HG03571 (cell line): ENCODE measurements at regions not wholly inside any gene's neighbourhood (a gene's known extent, or its start where the extent isn't known, plus 50 kb on each side); places are given as distances from the start of the nearest gene placed in this dataset.

Experiments used
- ATAC-seq: cut with Tn5 transposase; IDR thresholded peaks from one replicate; pipeline ENCODE4 v1.9.1; 2021; ENCODE audit not compliant: unreplicated experiment

DNA sequence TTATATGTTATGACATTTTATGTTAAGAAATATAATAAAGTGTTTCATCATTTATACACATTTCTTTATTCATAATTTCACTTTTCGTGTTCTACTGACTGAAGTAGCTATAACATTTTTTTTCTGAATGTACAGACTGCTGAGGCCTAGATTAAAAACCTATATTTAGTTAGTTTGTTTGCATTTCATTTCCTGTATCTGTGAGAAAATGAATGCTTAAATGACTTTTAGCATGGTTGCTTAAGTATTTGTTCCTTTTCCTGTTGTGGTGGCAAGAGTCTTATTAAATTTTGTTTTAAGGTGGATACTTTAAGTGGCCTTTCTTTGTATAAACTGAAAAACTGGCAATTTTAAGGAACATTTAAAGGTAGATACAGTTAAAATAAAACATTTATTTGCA is 779.7 kb upstream of the MAN1A1 start:
- no peak for ATAC-seq

DNA sequence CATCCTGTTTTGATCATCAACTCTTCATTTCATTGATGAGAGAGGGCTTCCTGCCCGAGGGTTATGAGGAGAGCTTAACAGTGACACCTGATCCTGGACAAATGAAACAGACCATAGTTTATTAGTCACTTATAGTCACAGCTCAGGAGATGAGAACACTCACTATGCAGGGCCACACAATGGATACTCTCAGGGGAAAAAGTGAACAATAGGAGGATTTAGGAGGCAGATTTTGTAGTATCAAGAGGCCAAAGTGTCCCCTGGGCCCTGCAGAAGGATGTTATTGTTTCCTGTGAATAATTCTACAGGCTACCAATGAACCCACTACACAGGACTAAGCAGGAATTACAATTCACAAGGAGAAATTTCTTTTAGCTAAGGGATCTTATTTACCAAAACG is 772.8 kb upstream of the MAN1A1 start:
- ATAC-seq = no peak

DNA sequence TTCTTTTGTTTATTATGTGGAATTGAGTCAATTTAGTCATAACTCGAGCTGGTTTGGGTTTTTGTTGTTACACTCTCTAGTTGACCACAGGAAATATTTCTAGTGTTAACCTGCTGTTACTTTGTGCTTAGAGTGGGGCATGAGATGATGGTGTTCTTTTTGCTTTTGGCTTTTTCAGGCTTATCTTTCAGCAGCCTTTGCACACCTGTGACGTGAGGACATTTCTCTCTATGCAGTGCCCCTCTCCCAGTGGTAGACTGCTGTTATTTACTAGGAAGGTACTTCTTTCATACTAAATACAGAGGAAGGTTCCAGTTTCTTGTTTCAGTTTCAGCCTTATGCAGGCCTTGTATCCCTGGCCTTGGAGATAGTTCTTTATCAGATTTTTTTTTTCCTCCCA is 766.8 kb upstream of the MAN1A1 start:
- no peak for ATAC-seq

DNA sequence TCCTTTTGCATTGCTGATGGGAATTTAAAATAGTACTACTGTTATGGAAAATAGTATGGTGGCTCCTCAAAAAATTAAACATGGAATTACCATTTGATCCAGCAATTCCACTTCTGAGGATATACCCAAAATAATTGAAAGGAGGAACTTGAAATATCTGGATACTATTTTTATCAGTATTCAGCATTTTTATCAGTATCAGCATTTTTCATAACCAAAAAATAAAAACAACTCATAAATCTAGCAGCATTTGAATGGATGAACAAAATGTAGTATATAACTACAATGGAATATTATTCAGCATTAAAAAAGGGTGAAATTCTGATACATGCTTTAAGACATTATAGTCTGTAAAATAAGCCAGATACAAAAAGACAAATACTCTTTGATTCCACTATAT is 763.4 kb upstream of the MAN1A1 start:
- no peak for ATAC-seq

DNA sequence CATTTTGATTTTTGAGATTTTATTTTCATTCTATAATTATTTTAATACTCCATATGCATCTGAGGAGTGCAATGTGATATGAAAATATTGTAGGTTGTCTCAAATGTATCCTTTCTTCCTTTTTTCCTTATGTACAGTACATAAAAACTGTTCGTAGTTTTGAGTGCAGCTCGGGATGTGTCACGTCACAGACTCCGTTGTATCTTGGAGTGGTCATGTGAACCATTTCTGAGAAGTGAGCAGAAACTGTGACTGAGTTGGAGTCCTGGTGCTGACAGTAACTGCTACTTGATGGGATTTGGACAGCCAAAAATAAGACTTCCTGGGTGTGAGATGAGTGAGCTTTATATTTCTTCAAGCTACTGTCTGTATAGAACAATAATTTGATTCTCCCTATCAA is 761.4 kb upstream of the MAN1A1 start:
- no peak for ATAC-seq

DNA sequence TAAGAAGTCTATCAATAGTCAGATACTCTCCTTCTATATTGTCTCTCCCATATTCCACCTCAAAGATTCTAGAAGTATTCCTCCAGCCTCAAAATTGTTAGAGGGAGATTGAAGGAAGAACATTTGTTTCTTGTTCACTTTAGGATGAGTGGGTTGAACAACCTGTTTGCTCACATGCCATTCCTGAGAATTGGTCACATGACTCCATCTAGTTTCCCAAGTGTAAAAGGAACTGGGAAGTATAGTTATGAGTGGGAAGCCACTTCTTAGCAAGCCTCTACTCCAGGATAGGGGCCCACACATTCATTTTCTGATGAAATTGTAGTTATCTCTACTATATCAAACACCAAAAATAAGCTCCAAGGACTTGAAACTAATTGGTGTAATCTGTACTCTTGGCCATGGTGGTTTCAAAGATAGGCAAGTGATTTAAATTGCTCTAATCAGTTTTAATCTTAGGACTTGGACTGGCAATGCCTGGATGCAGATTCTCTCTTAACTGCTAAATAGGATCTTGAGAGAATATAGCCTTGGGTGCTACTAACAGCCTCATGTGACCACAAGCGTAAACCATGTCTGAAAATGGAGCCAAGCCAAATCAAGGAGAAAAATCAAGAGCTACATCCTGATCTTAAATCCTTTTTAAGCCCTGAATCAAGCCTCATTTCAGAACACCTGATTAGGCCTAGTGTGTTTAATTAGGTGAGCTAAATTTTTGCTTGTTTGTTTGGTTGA is 758.7 kb upstream of the MAN1A1 start:
- ATAC-seq = no peak

DNA sequence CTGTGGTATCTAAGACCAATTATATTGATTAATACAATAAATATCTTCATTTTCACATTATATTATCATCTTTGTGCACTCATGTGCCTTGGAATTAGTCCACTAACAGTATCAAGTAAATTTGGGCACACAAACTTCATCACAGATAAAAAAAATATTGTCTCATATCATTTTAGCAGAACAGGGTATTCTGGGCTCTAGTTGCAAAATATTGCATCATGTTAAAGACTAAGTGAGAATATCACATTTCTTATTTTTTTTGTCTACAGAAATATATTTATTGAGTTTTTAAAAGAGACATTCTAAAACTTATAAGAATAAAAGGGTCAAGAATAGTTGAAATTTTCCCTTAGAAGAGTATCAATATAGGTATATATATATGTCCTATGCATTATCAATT is 754.1 kb upstream of the MAN1A1 start:
- ATAC-seq = no peak

DNA sequence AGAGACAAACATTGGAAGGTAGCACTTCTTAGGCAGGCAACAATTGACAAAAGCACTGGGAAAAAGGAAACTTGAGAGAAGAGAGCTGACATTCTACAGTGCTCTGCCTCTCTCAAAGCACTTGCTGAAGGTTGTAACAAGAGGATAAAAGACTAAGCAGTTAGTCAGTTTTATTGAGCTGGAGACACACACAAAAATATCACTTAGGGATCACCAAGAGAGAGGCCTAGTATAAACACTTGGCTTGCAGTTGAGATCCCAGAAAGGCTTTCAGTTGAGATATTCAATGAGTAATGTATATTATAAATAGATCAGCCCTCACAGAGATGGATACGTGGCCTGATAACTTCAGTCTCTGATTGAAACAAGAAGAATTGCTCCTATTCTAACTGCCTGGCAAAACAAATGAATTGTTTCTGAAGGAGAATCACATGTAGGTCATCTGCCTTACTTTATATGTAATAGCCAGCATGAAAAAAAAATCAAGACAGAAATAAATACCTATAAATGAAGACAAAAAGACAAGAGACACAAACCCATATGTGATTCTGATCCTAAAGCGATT is 747.2 kb upstream of the MAN1A1 start:
- ATAC-seq = no peak

DNA sequence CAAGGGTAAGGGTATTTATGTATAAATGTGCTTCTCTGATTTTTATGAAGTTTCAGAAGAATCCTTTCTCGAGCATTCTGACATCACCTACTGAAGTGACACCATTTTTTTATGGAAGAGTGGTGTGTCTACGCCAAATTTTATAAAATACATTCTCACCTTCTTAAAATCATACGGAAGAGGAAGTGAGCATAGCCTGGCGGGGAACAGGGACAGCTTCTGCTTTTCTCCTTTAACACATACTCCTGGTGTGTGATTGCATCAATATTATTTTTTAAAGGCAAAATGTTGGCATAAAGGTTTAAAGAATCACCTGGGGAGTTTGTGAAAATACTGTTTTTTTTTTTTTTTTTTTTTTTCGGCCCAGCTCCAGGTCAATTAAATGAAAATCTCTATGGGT is 733.6 kb upstream of the MAN1A1 start:
- no peak for ATAC-seq

DNA sequence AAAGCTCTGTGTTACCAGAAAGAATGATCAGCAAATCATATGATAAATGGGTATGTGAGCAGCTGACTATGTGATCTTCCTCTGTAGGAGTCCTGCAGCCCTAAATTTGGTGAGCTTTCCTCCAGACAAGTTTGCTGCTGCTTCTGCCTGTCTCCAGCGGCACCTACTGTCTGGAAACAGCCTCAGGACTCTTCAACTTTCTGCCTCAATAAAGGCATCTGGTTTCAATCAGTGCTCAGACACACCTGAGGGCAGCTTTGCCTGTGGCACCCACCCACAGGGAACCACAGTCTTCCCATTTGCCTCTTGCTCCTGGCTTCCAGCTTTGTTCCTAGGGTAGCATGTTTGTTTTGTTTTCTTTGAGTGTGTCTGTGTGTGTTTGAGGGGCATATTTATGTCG is 727.9 kb upstream of the MAN1A1 start:
- ATAC-seq = no peak

DNA sequence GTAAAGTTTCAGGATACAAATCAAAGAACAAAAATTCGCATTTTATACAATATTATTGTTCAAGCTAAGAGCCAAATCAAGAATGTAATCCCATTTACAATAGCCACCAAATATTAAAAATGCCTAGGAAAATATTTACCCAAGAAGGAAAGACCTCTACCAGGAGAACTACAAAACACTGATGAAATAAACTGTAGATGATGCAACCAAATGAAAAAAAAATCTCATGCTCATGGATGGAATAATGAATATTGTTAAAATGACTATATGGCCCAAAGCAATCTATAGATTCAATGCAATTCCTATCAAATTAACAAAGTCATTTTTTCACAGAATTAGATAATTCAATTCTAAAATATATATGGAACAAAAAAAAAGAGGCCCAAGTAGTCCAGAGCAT is 708.8 kb upstream of the MAN1A1 start:
- no peak for ATAC-seq

DNA sequence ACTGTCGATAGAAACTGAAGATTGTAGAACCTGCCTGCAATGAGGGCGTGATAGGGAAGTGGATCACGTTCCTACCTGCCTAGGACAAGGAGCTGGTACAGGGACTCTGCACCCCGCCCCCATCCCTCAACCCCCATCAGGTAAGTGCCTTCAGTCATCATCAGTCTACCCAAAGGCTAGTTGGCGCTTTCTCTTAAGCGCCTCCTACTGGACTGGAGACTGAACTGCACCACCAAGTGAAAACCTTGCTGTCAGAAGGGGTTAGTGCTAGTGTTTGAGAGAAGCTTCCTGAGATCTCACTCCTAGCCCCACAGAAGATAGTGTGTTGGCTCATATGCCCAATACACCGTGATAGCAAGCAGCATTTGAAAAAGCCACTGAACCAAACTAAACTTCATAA is 706.5 kb upstream of the MAN1A1 start:
- ATAC-seq = no peak

DNA sequence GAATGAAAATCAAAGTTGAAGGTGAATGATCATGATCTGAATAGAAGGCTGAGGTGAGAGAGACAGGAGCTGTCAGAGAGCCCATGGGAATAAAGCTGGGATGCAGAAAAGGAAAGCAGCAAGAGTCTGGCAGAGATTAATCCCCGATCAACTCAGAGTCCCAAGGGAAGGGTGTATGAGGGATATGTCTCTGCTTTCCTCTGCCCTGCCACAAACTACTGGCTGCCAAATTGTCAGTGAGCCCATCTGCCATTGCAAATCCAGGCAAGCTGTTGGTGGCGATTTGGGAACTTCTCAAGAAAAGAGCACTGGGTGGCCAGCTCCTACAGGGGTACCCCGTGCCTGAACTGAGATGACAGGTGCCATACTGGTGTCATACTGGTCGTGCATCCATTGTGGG is 705.5 kb upstream of the MAN1A1 start:
- ATAC-seq = no peak

DNA sequence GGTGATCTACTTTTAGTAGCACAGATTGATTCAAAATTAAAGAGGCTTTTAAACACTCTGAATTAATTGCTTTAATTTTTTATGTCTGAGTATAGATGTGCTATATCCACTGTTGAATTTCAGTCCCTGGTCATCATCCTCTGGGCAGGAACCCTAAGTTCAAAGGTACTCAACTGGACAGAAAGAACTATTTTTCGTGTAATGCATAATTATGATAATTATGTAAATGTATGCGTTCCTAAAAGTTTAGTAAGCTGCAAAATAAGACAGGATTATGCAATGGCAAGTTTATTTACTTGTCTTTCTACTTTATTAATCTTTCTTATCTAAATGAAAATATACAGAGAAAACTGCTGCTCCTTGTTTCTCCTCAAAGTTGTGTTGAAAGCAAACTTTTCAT is 690.1 kb upstream of the MAN1A1 start:
- no peak for ATAC-seq

DNA sequence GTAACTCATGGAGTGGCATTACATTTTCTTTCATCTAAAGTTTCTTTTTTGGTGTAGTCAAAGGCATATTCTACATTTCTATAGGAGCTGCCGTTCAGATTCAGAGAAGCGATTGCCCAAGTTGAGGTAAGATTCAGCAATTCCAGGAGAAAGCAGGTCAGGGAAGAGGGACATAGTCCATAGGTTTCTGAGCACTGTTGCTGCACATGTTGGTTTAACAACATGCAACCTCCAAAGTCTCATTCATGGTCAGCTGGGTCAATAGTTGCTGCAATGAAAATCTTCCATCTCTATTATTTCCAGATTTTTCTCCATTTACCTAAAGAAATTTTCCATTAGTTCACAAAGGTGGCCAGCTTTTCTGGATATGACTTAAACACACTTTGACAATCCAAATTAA is 682.3 kb upstream of the MAN1A1 start:
- no peak for ATAC-seq

DNA sequence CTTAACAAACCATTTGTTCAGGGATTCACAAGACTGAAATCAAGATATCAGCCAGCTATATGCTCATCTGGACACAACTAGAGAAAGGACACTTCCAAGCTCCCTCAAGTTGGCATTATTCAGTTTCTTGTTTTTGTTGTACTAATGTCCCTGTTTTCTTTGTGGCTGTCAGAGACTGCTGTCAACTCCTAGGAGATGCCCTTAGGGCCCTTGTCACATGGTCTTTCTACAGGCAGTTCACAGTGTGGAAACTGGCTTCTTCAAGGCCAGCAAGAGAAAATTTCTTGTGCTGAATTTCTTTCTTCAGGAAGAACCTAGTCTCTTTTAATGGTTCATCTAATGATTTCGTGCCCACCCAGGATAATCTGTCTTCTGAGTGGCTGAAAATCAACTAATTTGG is 677.2 kb upstream of the MAN1A1 start:
- ATAC-seq = no peak

DNA sequence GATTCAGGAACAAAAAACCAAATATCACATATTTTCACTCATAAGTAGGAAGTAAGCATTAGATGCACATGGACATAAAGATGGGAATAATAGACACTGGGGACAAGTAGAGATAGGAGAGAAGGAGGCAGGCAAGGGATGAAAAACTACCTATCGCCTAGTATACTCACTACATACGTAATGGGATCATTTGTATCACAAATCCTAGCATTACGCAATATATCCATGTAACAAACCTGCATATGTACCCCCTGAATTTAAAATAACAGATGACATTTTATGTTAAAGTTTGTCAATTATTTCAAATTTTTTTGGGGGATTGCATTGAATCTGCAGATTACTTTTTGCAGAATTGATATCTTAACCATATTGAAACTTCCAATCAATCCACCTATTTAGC is 660.5 kb upstream of the MAN1A1 start:
- no peak for ATAC-seq

DNA sequence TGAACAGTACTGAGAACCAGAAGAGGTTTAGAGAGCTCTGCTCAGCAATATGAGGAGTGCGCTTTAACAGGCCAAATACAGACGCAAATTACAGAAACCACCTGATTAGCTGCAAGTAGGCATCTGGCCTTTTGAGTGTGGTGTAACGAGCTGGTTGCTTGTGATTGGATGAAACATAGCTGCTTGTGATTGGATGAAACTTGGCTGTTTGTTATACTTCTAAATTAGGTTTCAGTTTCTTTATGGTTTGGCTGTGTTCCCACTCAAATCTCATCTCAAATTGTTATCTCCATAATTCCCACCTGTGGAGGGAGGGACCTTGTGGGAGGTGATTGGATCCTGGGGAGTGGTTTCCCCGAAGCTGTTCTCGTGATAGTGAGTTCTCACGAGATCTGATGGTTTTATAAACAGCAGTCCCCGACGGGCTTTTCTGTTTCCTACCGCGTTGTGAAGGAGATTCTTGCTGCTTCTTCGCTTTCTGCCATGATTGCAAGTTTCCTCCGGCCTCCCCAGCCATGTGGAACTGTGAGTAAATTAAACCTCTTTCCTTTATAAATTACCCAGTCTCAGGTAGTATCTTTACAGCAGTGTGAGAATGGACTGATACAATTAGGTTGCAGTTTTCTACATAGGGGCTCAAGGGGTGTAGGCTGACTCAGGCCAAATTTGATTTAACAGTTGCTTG is 655.9 kb upstream of the MAN1A1 start:
- ATAC-seq = no peak

DNA sequence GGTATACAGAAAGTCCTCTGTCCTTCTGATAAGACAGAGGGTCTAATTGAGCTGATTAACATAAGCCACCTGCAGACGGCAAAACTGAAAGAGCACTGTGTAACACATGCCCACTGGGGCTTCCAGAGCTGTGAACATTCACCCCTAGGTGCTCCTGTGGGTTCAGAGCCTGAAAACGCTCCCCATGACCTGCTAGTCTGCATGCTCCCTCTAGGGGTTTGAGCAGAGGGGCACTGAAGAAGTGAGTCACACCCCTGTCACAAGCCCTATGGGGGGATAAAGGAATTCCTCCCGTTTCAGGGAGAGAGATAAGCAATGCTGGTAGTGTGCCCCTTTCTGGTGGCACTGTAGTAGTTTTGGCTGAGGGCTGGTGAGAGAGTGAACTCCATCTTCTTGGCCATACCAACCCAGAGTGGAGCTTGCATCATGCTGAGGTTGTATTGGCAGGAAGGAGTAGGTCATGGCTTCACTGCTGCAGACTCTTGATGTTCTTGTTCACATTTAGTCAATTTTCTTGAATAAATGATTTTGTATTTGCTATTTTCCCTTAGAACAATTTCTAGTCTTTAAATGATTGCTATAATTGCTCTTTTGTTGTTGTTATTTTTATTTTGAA is 637.5 kb upstream of the MAN1A1 start:
- ATAC-seq = no peak

DNA sequence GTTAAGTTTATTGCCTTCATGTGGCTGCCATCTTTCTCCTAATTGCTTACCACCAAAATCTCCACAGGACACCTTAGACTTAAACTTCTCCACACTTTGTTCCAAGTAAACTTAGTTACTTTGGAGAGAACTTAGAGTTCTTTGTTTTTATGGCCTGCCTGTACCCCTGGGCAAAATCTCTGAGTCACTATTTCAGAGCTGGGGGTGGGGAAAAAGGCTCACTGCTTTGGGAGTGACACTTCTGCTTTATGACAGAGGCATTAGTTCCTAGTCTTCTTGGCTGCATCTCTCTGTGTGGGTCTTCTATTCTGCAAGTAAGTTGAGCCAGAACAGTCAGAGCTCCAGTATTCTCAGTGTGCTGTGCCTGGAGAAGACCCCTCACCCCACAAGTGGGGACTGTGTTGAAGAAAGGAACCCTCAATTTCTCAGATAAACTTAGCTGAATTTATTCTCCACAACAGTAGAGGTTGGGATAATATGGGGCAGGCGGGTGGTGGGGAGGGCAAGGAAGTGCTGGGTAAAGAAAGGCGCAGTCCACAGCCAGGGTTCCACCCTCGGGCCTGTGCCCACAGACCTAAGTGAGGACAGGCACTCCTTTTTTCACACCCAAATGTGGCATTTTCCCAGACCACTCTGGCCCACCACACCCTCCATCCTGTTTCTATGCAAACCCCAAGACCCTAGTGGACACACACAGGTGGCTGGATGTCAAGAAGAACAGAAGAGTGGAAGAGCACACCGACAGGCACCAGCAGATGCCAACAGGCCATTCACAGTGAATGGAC is 636.6 kb upstream of the MAN1A1 start:
- ATAC-seq = no peak

DNA sequence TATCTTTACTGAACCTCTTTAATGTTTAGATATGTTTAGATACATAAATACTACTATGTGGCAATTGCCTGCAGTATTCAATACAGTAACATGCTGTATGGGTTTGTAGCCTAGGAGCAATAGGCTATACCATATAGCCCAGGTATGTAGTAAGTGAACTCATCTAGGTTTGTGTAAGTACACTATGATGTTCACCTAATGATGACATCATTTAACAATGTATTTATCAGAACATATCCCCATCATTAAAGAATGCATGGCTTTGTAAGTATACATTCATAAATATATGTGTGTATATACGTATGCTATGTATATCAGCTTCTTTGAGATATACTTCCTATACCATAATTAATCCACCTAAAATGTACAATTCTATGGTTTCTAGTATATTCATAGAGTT is 631.2 kb upstream of the MAN1A1 start:
- ATAC-seq = no peak
